ENCODE measurements at regions not wholly inside any gene's neighbourhood (a gene's known extent, or its start where the extent isn't known, plus 50 kb on each side); places are given as distances from the start of the nearest gene placed in this dataset.

DNA sequence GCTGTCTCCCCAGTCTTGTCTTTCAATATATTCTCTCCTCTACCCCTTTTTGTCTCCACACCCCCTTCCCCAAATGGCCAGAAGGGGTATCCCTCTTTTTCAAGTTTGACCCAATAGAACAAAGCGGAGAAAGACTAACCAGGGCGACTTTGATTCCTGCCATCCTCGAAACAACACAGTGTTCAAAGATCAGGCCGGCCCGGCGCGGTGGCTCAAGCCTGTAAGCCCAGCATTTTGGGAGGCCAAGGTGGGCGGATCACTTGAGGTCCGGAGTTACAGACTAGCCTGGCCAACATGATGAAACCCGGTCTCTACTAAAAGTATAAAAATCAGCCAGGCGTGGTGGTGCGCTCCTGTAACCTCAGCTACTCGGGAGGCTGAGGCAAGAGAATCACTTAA, 77.0 kb upstream of the IFNAR2 start:
- intact Hi-C loops (cut with DNase I) = no loop called here

DNA sequence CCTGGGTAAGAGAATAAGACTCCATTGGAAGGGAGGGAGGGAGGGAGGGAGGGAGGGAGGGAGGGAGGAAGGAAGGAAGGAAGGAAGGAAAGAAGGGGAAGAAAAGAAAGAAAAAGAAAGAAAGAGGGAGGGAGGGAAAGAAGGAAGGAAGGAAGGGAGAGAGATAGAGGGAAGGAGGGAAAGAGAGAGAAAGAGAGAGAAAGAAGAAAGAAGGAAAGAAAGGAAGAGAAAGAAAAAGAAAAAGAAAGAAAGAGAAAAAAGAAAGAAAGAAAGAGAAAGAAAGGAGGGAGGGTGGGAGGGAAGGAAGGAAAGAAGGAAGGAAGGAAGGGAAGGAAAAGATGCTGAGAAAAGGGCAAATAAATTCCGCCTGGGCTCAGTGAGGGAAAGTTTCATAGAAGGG, 74.7 kb upstream of the IFNAR2 start:
- Histone ChIP-seq H3K36me3 (no peaks in the 10 kb centered on the region), H3K9me3 (peaks cover 0 to 8% (median 6%) of the 10 kb centered on the region in 3 donors), H3K27ac (no peak overlapping the region), H3K27me3 (peaks cover 0 to 90% (median 0%) of the 10 kb centered on the region in 4 donors), H3K4me1 (no peaks in the 10 kb centered on the region), H3K4me3 (no peak overlapping the region)
- no peak for TF ChIP-seq POLR2A (IDR thresholded peaks at IDR 0.05)
- TF ChIP-seq, protein P1, sequence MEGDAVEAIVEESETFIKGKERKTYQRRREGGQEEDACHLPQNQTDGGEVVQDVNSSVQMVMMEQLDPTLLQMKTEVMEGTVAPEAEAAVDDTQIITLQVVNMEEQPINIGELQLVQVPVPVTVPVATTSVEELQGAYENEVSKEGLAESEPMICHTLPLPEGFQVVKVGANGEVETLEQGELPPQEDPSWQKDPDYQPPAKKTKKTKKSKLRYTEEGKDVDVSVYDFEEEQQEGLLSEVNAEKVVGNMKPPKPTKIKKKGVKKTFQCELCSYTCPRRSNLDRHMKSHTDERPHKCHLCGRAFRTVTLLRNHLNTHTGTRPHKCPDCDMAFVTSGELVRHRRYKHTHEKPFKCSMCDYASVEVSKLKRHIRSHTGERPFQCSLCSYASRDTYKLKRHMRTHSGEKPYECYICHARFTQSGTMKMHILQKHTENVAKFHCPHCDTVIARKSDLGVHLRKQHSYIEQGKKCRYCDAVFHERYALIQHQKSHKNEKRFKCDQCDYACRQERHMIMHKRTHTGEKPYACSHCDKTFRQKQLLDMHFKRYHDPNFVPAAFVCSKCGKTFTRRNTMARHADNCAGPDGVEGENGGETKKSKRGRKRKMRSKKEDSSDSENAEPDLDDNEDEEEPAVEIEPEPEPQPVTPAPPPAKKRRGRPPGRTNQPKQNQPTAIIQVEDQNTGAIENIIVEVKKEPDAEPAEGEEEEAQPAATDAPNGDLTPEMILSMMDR (IDR thresholded peaks at IDR 0.05) = no peak
- intact Hi-C loops (cut with DNase I) = no loop called here
- DNase-seq = no peak
- 27 to 42% methylated on average over 1 of the region's 1 CpG for WGBS, 2 donors

More for the DNA sequence above, 77.0 kb upstream of the IFNAR2 start:
- Histone ChIP-seq H3K4me3 (no peak overlapping the region), H3K4me1 (no peaks in the 10 kb centered on the region), H3K27me3 (peaks cover 0 to 89% (median 0%) of the 10 kb centered on the region in 4 donors), H3K27ac (no peak overlapping the region), H3K36me3 (no peaks in the 10 kb centered on the region), H3K9me3 (no peaks in the 10 kb centered on the region)
- TF ChIP-seq POLR2A (IDR thresholded peaks at IDR 0.05) = no peak
- TF ChIP-seq, protein P1 (IDR thresholded peaks at IDR 0.05) = no peak
- 83 to 92% methylated on average over 5 to 10 of the region's 13 CpGs for WGBS, 2 donors
- DNase-seq = no peak

DNA sequence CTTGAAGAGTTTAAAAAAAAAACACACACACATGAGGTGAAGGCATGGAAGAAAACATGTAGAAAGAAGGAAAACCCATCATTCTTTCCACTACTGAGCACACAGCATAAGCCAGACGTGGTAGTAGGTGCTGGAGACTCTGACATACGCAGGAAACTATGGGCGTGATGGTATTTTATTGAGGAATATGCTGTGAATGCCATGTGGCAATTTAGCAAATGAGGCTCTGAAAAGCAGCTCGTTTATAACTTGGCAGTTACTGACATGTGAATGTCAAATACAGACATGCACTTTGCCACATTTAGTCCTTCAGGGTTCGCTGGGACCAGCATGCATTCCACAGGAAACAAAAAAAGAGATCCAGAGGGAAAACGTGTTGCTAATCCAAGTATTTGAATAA, 74.3 kb upstream of the IFNAR2 start:
- H3K4me1 ChIP-seq = no peaks in the 10 kb centered on the region
- peaks cover 0 to 8% (median 6%) of the 10 kb centered on the region in 3 donors for H3K9me3 ChIP-seq
- H3K27ac ChIP-seq = no peak overlapping the region
- no peaks in the 10 kb centered on the region for H3K36me3 ChIP-seq
- no peak overlapping the region for H3K4me3 ChIP-seq
- peaks cover 0 to 88% (median 0%) of the 10 kb centered on the region in 4 donors for H3K27me3 ChIP-seq
- no peak for DNase-seq
- WGBS, 2 donors = 18 to 27% methylated on average over 6 of the region's 6 CpGs
- intact Hi-C loops (cut with DNase I) = no loop called here
- no peak for TF ChIP-seq POLR2A (IDR thresholded peaks at IDR 0.05)
- TF ChIP-seq, protein P1 (IDR thresholded peaks at IDR 0.05) = no peak

DNA sequence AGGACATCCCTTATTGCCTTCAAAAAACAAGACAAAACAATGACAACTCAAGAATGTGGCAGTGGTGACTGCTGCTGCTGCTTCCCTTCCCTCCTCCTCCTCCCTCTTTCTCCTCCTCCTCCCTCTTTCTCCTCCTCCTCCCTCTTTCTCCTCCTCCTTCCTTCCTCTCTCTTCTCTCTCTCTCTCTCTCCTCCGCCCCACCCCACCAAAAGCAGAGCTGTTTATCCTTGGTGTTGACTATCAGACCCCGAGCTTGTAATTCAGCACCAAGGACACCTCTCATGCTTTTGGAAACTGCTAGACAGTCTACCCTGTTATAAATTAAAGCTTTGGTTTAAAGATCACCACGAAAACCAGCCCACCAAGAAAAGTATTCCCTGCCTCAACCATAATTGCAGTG, 72.4 kb upstream of the IFNAR2 start:
- H3K4me3 ChIP-seq = no peak overlapping the region
- DNase-seq = no peak
- WGBS, 2 donors = 0 to 10% methylated on average over 3 of the region's 3 CpGs
- H3K36me3 ChIP-seq = no peaks in the 10 kb centered on the region
- no peaks in the 10 kb centered on the region for H3K4me1 ChIP-seq
- intact Hi-C loops (cut with DNase I) = no loop called here
- no peak overlapping the region for H3K27ac ChIP-seq
- peaks cover 0 to 72% (median 0%) of the 10 kb centered on the region in 4 donors for H3K27me3 ChIP-seq
- TF ChIP-seq, protein P1 (IDR thresholded peaks at IDR 0.05) = no peak
- TF ChIP-seq POLR2A (IDR thresholded peaks at IDR 0.05) = no peak
- peaks cover 0 to 8% (median 6%) of the 10 kb centered on the region in 3 donors for H3K9me3 ChIP-seq

DNA sequence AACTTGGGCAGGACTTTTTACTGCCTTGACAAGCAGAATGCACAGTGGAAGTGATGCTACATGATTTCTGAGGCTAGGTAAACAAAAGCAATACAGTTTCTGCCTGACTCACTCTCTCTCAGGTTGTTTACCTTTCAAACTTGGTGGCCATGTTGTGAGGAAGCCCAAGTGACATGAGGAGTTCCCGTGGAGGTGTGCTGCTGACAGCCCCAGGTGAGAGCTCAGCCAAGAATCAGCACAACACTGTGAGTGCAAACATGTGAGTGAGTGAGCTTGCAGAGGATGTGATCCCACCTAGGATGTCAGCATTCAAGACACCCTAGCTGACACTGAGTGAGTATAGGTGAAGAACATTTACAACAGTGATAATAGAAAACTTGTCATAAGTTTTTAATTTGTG, 71.1 kb upstream of the IFNAR2 start:
- no peak for DNase-seq
- H3K27me3 ChIP-seq = peaks cover 0 to 58% (median 0%) of the 10 kb centered on the region in 4 donors
- H3K4me1 ChIP-seq = no peaks in the 10 kb centered on the region
- 67% methylated on average over 1 of the region's 1 CpG; no CpG with 5 or more reads in 1 of the 2 donors for WGBS, 2 donors
- no peaks in the 10 kb centered on the region for H3K36me3 ChIP-seq
- TF ChIP-seq, protein P1 (IDR thresholded peaks at IDR 0.05) = no peak
- no peak for TF ChIP-seq POLR2A (IDR thresholded peaks at IDR 0.05)
- no peak overlapping the region for H3K4me3 ChIP-seq
- peaks cover 0 to 8% (median 6%) of the 10 kb centered on the region in 3 donors for H3K9me3 ChIP-seq
- intact Hi-C loops (cut with DNase I) = no loop called here
- H3K27ac ChIP-seq = no peak overlapping the region
